ENCODE measurements at regions not wholly inside any gene's neighbourhood (a gene's known extent, or its start where the extent isn't known, plus 50 kb on each side); places are given as distances from the start of the nearest gene placed in this dataset.

DNA sequence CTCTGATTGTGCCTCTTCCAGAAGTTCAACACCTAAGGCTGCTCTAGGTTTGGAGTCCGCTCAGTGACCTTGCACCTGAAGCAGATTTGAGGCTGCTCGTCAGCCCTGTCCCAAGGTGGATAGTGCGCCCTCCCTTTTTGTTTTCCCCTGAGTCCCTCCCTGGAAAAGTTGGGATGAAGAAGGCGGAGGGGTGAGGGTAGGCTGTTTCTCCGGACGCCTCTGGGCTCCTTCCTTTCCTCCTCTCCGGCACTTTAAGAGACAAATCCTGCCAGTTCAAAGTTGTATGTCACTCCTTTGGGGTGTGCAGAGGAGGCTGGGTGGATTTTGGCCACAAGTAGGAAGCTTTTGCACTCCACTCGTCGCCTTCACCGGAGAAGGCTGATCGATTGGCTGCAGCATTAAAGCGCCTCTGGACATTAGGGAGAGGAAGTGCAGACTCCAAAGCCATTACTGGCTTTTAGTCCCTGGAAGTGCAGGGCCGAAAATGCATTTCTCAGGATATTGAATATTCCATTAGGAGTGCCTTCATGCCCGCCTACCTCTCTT is 81.9 kb upstream of the PRKG1 start:
- H3K4me3 ChIP-seq: peak overlapping the region; percentile 51; the same call in 1 of the 2 replicates
- no peak for DNase-seq
- no TSS peak for BruUV-seq (replicated peaks)
- no peaks in the 10 kb centered on the region for H3K36me3 ChIP-seq (ENCODE audit: low read depth)
- no peaks in the 10 kb centered on the region for H3K79me2 ChIP-seq (ENCODE audit: low read depth)
- H3F3A ChIP-seq (ENCODE audit: insufficient read depth, low read depth): no peaks in the 10 kb centered on the region
- no peaks in the 10 kb centered on the region; the same call in 1 of the 2 replicates for H4K20me1 ChIP-seq (ENCODE audit: insufficient read depth)
- H3K27me3 ChIP-seq (ENCODE audit: insufficient read depth, low read depth): peaks cover 20% of the 10 kb centered on the region; the same call in 1 of the 2 replicates
- no peaks in the 10 kb centered on the region for H3K9me2 ChIP-seq (ENCODE audit: insufficient read depth)
- ChIA-PET POLR2A (ENCODE audit: unreplicated experiment) (no interaction called here), CTCF (no interaction called here)
- no peak for TF ChIP-seq EZH2 (IDR thresholded peaks at IDR 0.05; ENCODE audit: low read depth)
- TF ChIP-seq, protein P1, sequence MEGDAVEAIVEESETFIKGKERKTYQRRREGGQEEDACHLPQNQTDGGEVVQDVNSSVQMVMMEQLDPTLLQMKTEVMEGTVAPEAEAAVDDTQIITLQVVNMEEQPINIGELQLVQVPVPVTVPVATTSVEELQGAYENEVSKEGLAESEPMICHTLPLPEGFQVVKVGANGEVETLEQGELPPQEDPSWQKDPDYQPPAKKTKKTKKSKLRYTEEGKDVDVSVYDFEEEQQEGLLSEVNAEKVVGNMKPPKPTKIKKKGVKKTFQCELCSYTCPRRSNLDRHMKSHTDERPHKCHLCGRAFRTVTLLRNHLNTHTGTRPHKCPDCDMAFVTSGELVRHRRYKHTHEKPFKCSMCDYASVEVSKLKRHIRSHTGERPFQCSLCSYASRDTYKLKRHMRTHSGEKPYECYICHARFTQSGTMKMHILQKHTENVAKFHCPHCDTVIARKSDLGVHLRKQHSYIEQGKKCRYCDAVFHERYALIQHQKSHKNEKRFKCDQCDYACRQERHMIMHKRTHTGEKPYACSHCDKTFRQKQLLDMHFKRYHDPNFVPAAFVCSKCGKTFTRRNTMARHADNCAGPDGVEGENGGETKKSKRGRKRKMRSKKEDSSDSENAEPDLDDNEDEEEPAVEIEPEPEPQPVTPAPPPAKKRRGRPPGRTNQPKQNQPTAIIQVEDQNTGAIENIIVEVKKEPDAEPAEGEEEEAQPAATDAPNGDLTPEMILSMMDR (conservative IDR thresholded peaks at IDR 0.05): no peak
- H3K4me1 ChIP-seq (replicated peaks; ENCODE audit: insufficient read depth): peaks cover 11% of the 10 kb centered on the region; the same call in 1 of the 2 replicates
- intact Hi-C loops (cut with micrococcal nuclease; ENCODE audit: unreplicated experiment): no loop called here
- no peak overlapping the region for H3K27ac ChIP-seq
- no peak overlapping the region for H2AFZ ChIP-seq
- H3K9me3 ChIP-seq (ENCODE audit: insufficient read depth, low read depth): no peaks in the 10 kb centered on the region
- 0 out of 2 replicates have a peak overlapping the region, but pooled peaks have one; percentile 74 for H3K4me2 ChIP-seq

DNA sequence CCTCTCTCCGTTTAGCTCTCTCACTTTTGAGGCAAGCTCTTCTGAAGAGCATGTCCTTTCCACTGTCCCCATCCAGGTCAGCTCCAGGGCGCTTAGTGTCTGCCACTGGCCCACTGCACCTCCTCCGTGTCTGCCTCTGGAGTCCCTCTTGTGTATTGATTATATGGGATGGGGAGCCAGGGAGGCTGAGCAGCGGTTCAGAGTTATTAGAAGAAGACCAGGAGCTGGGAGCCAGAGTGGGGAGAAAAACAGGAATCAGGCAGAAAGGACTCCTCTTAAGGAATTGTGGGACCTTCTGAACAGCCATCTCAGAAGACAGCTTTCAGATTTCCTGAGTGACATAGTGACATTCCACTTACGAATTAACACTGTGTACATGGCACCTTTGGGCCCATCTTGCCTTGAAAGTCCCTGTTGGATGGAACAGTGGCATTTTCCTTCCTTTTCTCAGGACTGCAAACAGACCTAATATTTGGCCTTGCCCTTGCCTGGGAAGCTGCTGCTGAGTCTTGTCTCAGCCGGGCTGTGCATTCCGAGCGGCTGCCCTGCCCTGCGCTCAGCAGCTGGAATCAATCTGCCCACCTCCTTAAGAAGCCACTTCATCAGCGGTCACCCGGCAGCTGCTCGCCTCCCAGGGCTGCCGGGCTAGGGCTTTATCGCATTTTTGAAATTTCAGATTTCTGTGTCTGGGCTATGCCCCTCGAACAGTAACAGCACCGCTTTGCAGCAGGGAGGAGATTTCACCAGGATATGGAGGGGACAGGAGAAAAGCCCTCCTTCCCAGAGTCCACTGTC is 81.1 kb upstream of the PRKG1 start:
- Histone ChIP-seq H3F3A (ENCODE audit: insufficient read depth, low read depth) (no peaks in the 10 kb centered on the region), H3K27me3 (ENCODE audit: insufficient read depth, low read depth) (peaks cover 20% of the 10 kb centered on the region; the same call in 1 of the 2 replicates), H3K4me1 (replicated peaks; ENCODE audit: insufficient read depth) (peaks cover 11% of the 10 kb centered on the region; the same call in 1 of the 2 replicates), H3K4me2 (peak overlapping the region; percentile 18; the same call in 1 of the 2 replicates), H3K36me3 (ENCODE audit: low read depth) (no peaks in the 10 kb centered on the region), H3K79me2 (ENCODE audit: low read depth) (no peaks in the 10 kb centered on the region), H3K9me3 (ENCODE audit: insufficient read depth, low read depth) (no peaks in the 10 kb centered on the region), H4K20me1 (ENCODE audit: insufficient read depth) (no peaks in the 10 kb centered on the region; the same call in 1 of the 2 replicates), H3K4me3 (no peak overlapping the region), H3K9me2 (ENCODE audit: insufficient read depth) (no peaks in the 10 kb centered on the region), H2AFZ (no peak overlapping the region), H3K27ac (no peak overlapping the region)
- TF ChIP-seq EZH2 (IDR thresholded peaks at IDR 0.05; ENCODE audit: low read depth): no peak
- TF ChIP-seq, protein P1 (conservative IDR thresholded peaks at IDR 0.05): no peak
- ChIA-PET POLR2A (ENCODE audit: unreplicated experiment) (no interaction called here), CTCF (no interaction called here)
- DNase-seq: no peak
- no TSS peak for BruUV-seq (replicated peaks)
- intact Hi-C loops (cut with micrococcal nuclease; ENCODE audit: unreplicated experiment): no loop called here

DNA sequence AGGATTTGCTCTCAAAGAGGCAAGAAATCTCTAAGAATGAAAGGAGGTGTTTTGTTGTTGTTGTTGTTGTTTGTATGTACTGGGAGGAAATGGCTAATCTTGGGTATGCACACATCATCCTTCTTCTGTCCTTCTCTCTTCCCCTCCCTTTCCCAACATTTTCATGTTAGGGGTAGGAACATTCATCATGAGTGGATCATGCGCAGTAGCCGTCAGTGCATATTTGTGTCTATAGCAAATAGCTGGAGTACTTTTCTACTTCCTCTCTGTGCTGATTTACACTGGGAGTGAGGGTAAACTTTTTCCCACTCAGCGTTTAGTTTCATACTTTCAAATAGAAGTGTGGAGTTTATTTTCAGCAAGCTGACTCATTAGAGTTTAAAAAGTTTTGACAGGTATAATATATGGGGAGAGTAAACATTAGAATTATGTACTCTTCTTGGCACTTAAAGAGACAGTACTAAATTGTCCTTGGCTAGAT is 80.5 kb upstream of the PRKG1 start:
- Histone ChIP-seq H3K4me3 (no peak overlapping the region), H2AFZ (no peak overlapping the region), H3K4me2 (peak overlapping the region; percentile 18), H3K9me2 (ENCODE audit: insufficient read depth) (no peaks in the 10 kb centered on the region), H3K9me3 (ENCODE audit: insufficient read depth, low read depth) (no peaks in the 10 kb centered on the region), H3K79me2 (ENCODE audit: low read depth) (no peaks in the 10 kb centered on the region), H3K36me3 (ENCODE audit: low read depth) (no peaks in the 10 kb centered on the region), H3F3A (ENCODE audit: insufficient read depth, low read depth) (no peaks in the 10 kb centered on the region), H4K20me1 (ENCODE audit: insufficient read depth) (no peaks in the 10 kb centered on the region; the same call in 1 of the 2 replicates), H3K27ac (no peak overlapping the region), H3K27me3 (ENCODE audit: insufficient read depth, low read depth) (peaks cover 20% of the 10 kb centered on the region; the same call in 1 of the 2 replicates), H3K4me1 (replicated peaks; ENCODE audit: insufficient read depth) (peaks cover 11% of the 10 kb centered on the region; the same call in 1 of the 2 replicates)
- TF ChIP-seq EZH2 (IDR thresholded peaks at IDR 0.05; ENCODE audit: low read depth): no peak
- TF ChIP-seq, protein P1 (conservative IDR thresholded peaks at IDR 0.05): no peak
- ChIA-PET POLR2A (ENCODE audit: unreplicated experiment) (no interaction called here), CTCF (no interaction called here)
- no TSS peak for BruUV-seq (replicated peaks)
- intact Hi-C loops (cut with micrococcal nuclease; ENCODE audit: unreplicated experiment): no loop called here
- DNase-seq: peak in 1 of 2 experiments; percentile 65
